ENCODE measurements at regions not wholly inside any gene's neighbourhood (a gene's known extent, or its start where the extent isn't known, plus 50 kb on each side); places are given as distances from the start of the nearest gene placed in this dataset.
"Not testable (repeated sequence)": the region's sequence is repeated elsewhere in the genome, so short reads cannot be mapped to it uniquely, and the experiment has no call there.

- no peaks in the 10 kb centered on the region for H3K9me3 Mint-ChIP-seq
- DNase-seq (ENCODE audit: low spot score in 2 of 2): no peak
- ATAC-seq: no peak
Measured at GRCh38 chr1:199794105-199794863, 233.2 kb upstream of the NR5A2 start.

GRCh38 chr1:199799116-199799515 is 228.4 kb upstream of the NR5A2 start:
- Mint-ChIP-seq H3K36me3 (no peaks in the 10 kb centered on the region), H3K4me1 (no peaks in the 10 kb centered on the region), H3K9me3 (no peaks in the 10 kb centered on the region), H3K4me3 (no peak overlapping the region), H3K27ac (no peak overlapping the region)
- DNase-seq (ENCODE audit: low spot score in 2 of 2) (no peak), ATAC-seq (no peak)

More at GRCh38 chr1:199794105-199794863, 233.2 kb upstream of the NR5A2 start:
- H3K4me1 Mint-ChIP-seq: no peaks in the 10 kb centered on the region
- H3K27ac Mint-ChIP-seq: no peak overlapping the region
- no peak overlapping the region for H3K4me3 Mint-ChIP-seq
- H3K36me3 Mint-ChIP-seq: no peaks in the 10 kb centered on the region

GRCh38 chr1:199804526-199804925 is 223.0 kb upstream of the NR5A2 start:
- ATAC-seq: no peak
- no peak overlapping the region for H3K4me3 Mint-ChIP-seq

GRCh38 chr1:199808110-199808870 is 219.2 kb upstream of the NR5A2 start:
- no peaks in the 10 kb centered on the region for H3K36me3 Mint-ChIP-seq
- H3K4me3 Mint-ChIP-seq: no peak overlapping the region
- no peaks in the 10 kb centered on the region for H3K4me1 Mint-ChIP-seq
- no peak for DNase-seq (ENCODE audit: low spot score in 2 of 2)
- H3K9me3 Mint-ChIP-seq: no peaks in the 10 kb centered on the region
- H3K27ac Mint-ChIP-seq: no peak overlapping the region
- no peak for ATAC-seq

More at GRCh38 chr1:199804526-199804925, 223.0 kb upstream of the NR5A2 start:
- no peak for DNase-seq (ENCODE audit: low spot score in 2 of 2)
- Mint-ChIP-seq H3K9me3 (no peaks in the 10 kb centered on the region), H3K27ac (no peak overlapping the region), H3K4me1 (no peaks in the 10 kb centered on the region), H3K36me3 (no peaks in the 10 kb centered on the region)

- no peaks in the 10 kb centered on the region for H3K36me3 Mint-ChIP-seq
- ATAC-seq: no peak
- DNase-seq (ENCODE audit: low spot score in 2 of 2): no peak
- H3K4me1 Mint-ChIP-seq: no peaks in the 10 kb centered on the region
- no peak overlapping the region for H3K4me3 Mint-ChIP-seq
- H3K9me3 Mint-ChIP-seq: peaks cover 2% of the 10 kb centered on the region
- no peak overlapping the region for H3K27ac Mint-ChIP-seq
Measured at GRCh38 chr1:199809311-199809710, 218.2 kb upstream of the NR5A2 start.

- Mint-ChIP-seq H3K9me3 (peaks cover 7% of the 10 kb centered on the region), H3K27ac (no peak overlapping the region), H3K36me3 (no peaks in the 10 kb centered on the region), H3K4me3 (no peak overlapping the region), H3K4me1 (no peaks in the 10 kb centered on the region)
- no peak for DNase-seq (ENCODE audit: low spot score in 2 of 2)
- no peak for ATAC-seq
Measured at GRCh38 chr1:199811163-199811562, 216.3 kb upstream of the NR5A2 start.

- H3K36me3 Mint-ChIP-seq: no peaks in the 10 kb centered on the region
- DNase-seq (ENCODE audit: low spot score in 2 of 2) (no peak), ATAC-seq (no peak)
- H3K4me1 Mint-ChIP-seq: no peaks in the 10 kb centered on the region
- peaks cover 8% of the 10 kb centered on the region for H3K9me3 Mint-ChIP-seq
- H3K27ac Mint-ChIP-seq: no peak overlapping the region
- H3K4me3 Mint-ChIP-seq: no peak overlapping the region
Measured at GRCh38 chr1:199813198-199813597, 214.3 kb upstream of the NR5A2 start.

GRCh38 chr1:199815947-199816346 is 211.6 kb upstream of the NR5A2 start:
- DNase-seq (ENCODE audit: low spot score in 2 of 2): no peak
- Mint-ChIP-seq H3K36me3 (no peaks in the 10 kb centered on the region), H3K9me3 (peaks cover 8% of the 10 kb centered on the region), H3K4me3 (no peak overlapping the region), H3K27ac (no peak overlapping the region), H3K4me1 (no peaks in the 10 kb centered on the region)
- no peak for ATAC-seq

GRCh38 chr1:199817266-199817665 is 210.2 kb upstream of the NR5A2 start:
- H3K36me3 Mint-ChIP-seq: no peaks in the 10 kb centered on the region
- ATAC-seq: no peak
- DNase-seq (ENCODE audit: low spot score in 2 of 2): no peak
- no peak overlapping the region for H3K27ac Mint-ChIP-seq
- peaks cover 8% of the 10 kb centered on the region for H3K9me3 Mint-ChIP-seq
- H3K4me3 Mint-ChIP-seq: no peak overlapping the region
- no peaks in the 10 kb centered on the region for H3K4me1 Mint-ChIP-seq

GRCh38 chr1:199821029-199821779 is 206.3 kb upstream of the NR5A2 start:
- H3K36me3 Mint-ChIP-seq: no peaks in the 10 kb centered on the region
- no peaks in the 10 kb centered on the region for H3K9me3 Mint-ChIP-seq
- DNase-seq (ENCODE audit: low spot score in 2 of 2): no peak
- no peak overlapping the region for H3K27ac Mint-ChIP-seq
- H3K4me1 Mint-ChIP-seq: no peaks in the 10 kb centered on the region
- no peak overlapping the region for H3K4me3 Mint-ChIP-seq
- ATAC-seq: no peak

GRCh38 chr1:199832451-199832850 is 195.1 kb upstream of the NR5A2 start:
- Mint-ChIP-seq H3K4me3 (no peak overlapping the region), H3K9me3 (no peaks in the 10 kb centered on the region), H3K36me3 (no peaks in the 10 kb centered on the region), H3K27ac (no peak overlapping the region), H3K4me1 (no peaks in the 10 kb centered on the region)
- DNase-seq (ENCODE audit: low spot score in 2 of 2): no peak
- no peak for ATAC-seq

GRCh38 chr1:199834711-199835110 is 192.8 kb upstream of the NR5A2 start:
- H3K27ac Mint-ChIP-seq: no peak overlapping the region
- no peaks in the 10 kb centered on the region for H3K36me3 Mint-ChIP-seq
- no peaks in the 10 kb centered on the region for H3K4me1 Mint-ChIP-seq
- no peak for ATAC-seq
- H3K4me3 Mint-ChIP-seq: no peak overlapping the region
- H3K9me3 Mint-ChIP-seq: peaks cover 8% of the 10 kb centered on the region
- no peak for DNase-seq (ENCODE audit: low spot score in 2 of 2)

GRCh38 chr1:199836430-199836829 is 191.1 kb upstream of the NR5A2 start:
- no peak for DNase-seq (ENCODE audit: low spot score in 2 of 2)
- Mint-ChIP-seq H3K9me3 (peaks cover 8% of the 10 kb centered on the region), H3K36me3 (no peaks in the 10 kb centered on the region), H3K4me1 (no peaks in the 10 kb centered on the region), H3K27ac (no peak overlapping the region), H3K4me3 (no peak overlapping the region)
- ATAC-seq: no peak

- Mint-ChIP-seq H3K4me1 (no peaks in the 10 kb centered on the region), H3K27ac (no peak overlapping the region), H3K36me3 (no peaks in the 10 kb centered on the region), H3K9me3 (peaks cover 8% of the 10 kb centered on the region), H3K4me3 (no peak overlapping the region)
- no peak for DNase-seq (ENCODE audit: low spot score in 2 of 2)
- ATAC-seq: no peak
Measured at GRCh38 chr1:199837321-199837720, 190.2 kb upstream of the NR5A2 start.

GRCh38 chr1:199839608-199840007 is 187.9 kb upstream of the NR5A2 start:
- H3K27ac Mint-ChIP-seq; H3K4me3 Mint-ChIP-seq; H3K9me3 Mint-ChIP-seq; H3K36me3 Mint-ChIP-seq; H3K4me1 Mint-ChIP-seq; DNase-seq (ENCODE audit: low spot score in 2 of 2); ATAC-seq: not testable (repeated sequence)

Measured in stimulated activated effector memory CD8-positive, alpha-beta T cell treated with anti-CD3 and anti-CD28 coated beads, Interleukin-12 subunit alpha, Interleukin-12 subunit beta, amount 100 ng/mL, for 72 hours (primary cell).